ENCODE measurements at regions not wholly inside any gene's neighbourhood (a gene's known extent, or its start where the extent isn't known, plus 50 kb on each side); places are given as distances from the start of the nearest gene placed in this dataset.
"Not testable (repeated sequence)": the region's sequence is repeated elsewhere in the genome, so short reads cannot be mapped to it uniquely, and the experiment has no call there.

DNA sequence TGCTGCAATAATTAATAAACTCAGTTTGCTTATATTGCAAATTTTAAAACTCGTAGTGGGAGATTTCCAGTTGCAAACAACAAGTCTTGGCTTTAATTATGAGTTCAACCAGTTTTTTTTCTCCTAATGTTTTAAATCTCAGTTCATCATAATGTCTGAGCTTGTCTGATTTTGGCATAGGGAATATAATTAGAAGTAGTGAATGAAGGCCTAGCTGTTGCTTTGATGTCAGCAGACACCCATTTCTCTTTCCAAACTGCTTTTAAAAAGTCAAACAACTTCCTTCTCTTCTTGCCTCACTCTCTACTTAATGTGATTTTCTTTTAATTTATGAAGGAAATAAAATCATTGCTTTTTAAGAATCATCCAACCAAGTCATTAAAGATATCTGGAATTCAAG lies 1462.1 kb downstream of the DPP10 start:
- DNase-seq, result no peak

DNA sequence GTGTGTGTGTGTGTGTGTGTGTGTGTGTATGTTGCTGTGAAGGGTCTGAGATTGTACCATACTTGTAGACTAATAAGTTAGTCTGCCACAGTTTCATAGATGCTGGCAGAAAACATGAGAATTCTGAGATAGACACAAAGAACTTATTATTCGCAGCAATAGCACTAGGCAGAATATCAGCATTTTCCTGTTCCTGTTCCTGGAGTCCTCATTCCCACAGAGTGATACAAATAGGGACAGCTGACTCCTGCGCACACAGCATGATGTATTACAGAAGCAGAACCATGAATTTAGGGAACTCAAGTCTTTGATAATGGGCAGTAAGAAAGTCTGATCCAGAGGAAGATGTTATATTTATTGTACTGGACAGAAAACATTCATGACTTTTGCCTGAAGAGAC lies 1466.3 kb downstream of the DPP10 start:
- DNase-seq, result no peak

DNA sequence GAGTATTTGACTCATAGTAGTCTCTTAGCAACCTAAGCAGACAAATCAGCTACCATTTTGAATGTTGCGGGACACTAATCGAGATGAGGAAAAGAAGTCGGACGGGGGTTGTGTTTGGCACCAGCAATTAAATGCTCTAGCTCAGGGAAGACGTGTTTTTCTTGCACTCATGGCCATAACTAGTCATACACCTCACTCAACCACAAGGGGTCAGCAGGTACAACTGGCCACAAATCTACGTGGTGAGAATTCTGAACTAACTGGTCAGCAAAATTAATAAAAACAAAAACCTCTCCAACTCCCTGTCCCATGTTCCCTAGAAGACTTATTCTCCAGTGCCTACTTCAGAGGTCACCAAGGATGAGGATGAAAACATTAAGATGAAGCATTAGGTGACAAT lies 1467.8 kb downstream of the DPP10 start:
- DNase-seq, result no peak

DNA sequence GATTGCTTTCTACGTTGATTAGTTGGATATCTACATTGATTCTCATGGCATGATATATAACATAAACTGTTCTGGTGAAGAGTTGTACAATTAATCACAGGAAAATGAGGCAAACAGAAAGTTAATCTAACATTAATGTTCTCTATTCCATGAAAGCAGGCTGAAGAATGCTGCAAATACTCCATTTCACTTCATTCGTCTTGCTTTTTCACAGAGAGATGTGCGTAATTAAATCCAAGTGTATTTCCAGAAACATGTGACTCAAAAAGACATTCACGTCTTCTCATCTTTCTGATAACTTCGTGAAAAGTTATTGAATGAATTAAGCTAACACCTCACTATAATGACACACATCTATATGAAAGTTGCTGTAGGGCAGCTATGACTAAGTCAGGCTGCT lies 1471.5 kb downstream of the DPP10 start:
- DNase-seq, result no peak

DNA sequence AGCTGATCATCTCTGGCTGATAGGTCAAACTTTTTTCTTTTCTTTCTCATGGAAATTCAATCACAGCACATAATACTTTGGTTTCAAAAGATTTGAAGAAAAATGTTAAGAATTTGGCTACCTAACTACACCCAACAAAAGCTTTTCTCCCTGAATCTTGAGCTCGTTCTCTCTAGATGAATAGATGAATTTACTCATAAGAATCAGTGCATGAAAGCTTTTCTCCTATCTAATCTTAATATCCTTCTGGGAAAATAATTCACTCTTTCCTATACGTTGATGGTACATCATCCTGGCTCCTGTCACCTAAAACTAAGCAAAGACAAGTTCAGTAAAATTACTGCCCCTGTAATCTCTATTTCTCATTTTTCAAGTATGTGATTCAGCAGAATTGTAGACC lies 1479.1 kb downstream of the DPP10 start:
- no peak for DNase-seq

DNA sequence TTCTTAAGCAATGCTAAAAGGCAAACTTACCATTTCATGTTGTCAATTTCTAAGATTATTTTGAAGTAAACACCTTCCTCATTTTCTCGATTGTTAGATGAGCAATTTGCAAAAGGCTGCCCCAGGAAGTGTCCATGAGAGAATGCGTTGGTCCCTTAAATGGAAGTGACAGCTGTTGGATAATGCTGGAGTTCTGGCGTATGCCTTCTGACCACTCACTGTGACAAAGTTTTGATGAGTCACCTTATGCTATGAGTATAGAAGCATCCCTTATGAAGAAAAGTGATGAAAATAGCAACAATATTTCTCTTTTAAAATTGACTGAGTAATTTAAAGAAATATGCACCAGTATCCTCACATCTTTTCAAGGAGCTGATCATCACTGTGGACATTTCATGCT lies 1497.5 kb downstream of the DPP10 start:
- DNase-seq, result no peak

DNA sequence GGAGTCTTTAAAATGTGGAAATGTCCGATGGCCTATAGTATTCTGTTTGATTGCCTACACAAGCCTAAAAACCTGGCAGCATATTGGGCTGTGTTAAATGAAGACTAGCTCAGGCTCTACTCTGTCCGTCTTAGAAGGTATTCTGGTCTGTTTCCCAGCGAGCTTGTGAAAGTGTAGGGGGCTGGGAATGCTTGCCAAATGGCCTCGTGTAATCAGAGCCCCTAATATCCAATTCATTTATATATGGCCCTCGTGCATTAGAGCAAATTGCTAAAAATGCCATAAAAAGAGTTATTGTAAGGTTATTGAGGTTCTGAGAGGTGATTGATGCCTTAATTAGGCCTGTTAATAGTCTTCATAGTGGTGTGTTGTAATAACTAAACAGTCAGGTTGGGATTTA lies 1500.4 kb downstream of the DPP10 start:
- DNase-seq, result no peak

DNA sequence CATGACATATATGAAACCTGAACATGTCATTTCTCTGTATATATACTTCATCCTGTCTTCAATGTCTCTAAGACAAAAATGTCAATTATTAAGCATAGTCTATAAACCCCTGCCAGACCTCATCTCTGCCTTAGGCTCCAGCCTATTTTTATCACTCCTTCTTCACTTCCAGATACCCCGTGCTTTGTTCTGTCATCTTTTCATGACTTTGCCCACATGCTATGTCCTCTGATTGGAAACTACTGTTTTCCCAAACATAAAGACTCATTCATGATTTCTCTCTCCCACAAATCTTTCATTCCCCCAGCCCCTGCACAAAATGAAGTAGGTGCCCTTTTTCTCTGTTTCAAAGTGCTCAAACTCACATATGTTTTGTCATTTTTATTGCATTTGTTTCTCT lies 1503.9 kb downstream of the DPP10 start:
- no peak for DNase-seq

DNA sequence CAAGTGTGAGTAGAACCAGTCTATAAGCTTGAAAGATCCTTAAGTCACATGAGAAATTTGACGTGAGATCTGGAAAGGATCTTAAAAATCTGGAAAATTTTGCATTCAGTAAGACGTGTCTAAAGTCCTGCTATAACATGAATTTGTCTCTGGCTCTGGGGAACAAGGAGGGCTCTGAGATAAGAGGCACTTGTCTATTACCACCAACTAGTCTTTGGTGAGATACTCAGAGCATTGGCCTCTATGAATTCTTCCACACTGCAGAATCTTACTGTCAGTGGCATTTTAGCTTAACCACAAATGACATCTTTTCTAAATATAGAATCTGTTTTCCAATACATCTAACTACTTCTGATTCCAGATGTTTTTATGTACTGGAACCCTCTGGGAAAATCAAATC lies 1504.5 kb downstream of the DPP10 start:
- DNase-seq, result peak; percentile 52

DNA sequence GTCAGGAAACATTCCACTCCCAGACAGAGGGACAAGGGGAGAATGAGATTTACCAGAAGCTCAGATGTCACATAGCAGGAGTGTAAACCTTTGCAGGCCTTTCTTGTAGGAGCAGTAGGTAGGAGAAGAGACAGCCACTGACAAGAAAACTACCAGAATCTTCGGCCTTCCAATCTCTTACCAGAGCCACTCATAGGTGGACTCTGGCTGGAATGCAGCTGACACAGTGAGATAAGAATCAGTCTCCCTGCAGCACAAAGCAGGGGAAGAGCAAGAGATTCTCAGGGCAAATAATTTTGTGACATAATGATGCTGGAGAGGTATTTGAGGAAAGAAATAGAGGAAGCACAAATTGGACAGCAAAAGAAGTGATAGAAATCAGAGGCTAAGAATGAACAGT lies 1534.5 kb downstream of the DPP10 start:
- DNase-seq, result no peak

DNA sequence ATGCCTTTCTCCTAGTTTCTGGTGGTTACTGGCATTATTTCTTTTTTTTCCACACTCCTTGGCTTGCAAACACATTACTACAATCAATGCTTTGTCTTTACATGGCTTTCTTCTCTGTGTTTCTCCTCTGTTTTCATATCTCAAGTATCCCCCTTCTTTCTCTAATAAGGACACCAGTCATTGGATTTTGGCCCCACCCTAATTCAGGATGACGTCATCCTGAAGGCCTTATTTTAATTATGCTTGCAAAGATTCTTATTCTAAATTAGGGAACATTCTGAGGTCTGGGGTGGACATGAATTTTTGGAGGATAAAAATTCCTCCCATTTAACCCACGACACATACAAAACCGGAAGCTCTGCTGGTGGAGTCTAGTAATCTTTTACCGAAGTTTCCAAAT lies 1556.6 kb downstream of the DPP10 start:
- no peak for DNase-seq

DNA sequence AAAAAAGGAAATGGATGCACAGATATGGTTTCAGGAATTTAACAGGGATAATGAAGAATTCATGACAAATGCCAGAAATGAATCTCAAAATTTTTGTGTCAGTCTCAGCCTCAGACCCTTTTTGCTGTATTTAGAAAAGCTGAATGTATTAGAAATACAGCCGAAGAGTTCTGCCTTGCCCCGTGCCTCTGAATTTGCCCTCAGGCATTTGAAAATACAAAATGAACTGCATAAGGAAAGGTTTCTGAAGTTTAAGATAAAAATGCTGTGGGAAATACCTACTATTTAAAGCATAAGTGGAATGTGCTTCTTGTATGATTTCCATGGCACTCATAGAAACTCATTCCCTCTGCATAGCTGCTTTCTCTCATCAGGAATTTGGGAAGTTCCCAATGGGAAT lies 1580.6 kb downstream of the DPP10 start:
- no peak for DNase-seq

DNA sequence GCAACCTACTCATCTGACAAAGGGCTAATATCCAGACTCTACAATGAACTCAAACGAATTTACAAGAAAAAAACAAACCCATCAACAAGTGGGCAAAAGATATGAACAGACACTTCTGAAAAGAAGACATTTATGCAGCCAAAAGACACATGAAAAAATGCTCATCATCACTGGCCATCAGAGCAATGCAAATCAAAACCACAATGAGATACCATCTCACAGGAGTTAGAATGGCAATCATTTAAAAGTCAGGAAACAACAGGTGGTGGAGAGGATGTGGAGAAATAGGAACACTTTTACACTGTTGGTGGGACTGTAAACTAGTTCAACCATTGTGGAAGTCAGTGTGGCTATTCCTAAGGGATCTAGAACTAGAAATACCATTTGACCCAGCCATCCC lies 1596.3 kb downstream of the DPP10 start:
- not testable (repeated sequence) for DNase-seq

DNA sequence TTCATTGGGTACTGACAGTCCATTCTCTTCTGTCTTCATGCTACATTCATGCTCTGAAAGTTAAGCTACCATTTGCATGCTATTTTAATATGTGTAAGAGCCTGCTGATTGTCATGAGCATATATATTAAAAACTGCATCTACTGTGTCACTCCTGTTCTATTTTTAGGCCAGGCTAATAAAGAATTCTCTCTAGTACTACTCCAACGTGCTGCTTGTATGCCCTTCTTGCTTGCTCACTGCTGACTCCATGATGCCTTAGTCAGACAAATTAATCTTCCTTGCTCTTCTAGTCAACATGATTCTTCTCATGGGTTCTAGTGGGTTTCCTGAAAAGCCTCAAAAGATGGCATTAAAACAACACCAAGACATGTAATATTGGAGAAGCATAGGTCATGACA lies 1600.1 kb downstream of the DPP10 start:
- no peak for DNase-seq

DNA sequence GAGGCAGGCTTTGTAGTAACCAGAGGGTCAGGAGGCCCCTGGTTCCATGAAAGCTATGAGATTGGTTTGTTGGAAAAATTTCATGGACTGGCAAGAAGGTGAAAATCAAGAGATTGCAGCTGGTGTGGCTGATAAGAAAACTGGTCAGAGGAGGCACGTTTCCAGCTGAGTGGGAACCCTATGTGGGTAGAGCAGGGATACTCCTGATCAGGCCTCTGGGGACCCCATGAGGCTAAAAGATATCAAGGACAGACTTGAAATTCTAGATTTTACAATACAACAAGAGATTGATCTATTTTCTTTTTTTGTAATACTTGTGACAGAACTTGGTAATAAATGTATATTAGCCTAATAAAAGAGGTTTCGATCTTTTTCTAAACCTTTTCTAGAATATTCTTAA lies 1615.1 kb downstream of the DPP10 start:
- no peak for DNase-seq

DNA sequence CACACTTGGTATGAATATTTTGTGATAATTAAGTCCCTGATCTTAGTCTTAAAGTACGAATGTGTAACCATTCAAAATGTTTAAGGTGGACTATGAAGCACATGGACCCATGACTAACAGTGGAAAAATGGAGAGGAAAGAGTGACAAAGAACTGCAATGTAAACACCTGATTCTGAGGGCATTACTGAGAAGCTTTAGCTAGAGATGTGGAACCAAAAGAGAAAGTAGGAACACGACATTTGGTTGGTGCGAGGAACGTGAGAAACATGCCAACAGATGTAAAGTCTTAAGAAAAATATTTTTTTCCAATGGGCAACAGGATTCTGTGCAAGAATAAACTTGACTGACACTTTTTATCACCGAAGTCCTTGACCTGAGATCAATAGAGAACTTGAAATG lies 1618.6 kb downstream of the DPP10 start:
- DNase-seq, result no peak

DNA sequence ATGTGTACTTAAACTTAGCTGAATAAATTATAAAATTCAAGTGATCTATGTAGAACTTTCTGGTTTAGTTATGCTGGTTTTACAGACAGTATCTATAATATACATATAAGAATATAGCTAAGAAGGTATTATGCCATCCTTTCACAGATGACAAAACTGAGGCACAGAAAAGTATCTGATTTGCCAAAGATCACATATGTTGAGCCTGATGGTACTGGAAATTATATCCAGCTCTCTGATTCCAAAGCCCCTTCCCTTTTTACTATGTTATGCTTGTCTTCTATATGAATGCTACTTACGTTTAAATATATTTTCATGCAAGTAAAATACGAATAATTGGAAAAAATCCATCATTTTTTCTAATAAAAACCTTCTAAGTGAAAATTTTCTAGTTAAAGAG lies 1631.3 kb downstream of the DPP10 start:
- DNase-seq, result no peak

DNA sequence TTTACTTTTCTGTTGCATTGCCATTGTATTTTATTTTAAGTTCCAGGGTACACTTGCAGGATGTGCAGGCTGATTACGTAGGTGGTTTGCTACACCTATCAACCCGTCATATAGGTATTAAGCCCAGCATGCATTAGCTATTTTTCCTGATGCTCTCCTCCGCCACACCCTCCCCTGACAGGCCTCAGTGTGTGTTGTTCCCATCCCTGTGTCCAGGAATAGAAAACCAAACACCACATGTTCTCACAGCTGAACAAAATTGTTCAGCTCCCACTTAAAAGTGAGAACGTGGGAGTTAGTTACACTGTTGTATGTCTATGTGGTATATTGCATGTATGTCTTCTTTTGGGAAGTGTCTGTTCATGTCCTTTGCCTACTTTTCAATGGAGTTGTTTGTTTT lies 1631.7 kb downstream of the DPP10 start:
- DNase-seq, result no peak

DNA sequence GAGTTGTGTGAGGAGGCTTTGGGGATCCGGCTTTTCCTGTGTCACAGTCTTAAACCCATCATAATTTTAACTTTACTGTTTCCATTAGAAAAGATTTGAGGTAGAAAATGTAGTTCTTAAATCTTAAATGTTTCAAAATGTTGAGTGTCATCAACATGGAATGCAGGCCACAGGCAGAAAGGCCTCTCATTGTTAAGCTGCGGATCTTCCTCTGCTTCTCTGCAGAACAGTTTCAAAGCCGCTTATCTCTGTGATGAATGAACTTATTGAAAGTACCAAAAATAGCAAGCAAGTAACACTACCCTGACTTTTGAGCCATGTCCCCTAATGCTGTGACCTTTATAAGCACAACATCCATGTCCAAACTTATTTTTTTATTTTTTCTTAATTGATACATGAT lies 1645.8 kb downstream of the DPP10 start:
- DNase-seq, result no peak

DNA sequence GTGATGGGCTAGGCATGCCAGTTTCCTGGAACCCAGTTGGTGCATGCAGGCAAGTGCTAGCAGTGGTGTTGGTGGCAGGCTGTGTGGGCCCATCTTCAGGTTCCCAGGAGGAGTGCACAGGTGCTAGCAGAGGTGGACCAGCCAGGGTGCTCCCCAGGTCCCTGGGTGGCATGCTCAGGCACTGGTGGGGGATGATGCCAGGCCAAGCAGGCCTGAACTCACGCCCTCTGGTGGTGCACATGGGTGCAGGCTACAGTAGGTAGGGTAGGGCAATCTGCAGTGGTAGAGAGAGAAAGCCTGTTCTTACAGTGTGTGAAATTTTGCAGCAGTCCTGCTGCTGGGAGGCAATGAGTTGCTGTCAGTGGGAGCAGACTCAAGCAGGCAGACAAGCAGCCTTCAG lies 1651.8 kb downstream of the DPP10 start:
- no peak for DNase-seq

DNA sequence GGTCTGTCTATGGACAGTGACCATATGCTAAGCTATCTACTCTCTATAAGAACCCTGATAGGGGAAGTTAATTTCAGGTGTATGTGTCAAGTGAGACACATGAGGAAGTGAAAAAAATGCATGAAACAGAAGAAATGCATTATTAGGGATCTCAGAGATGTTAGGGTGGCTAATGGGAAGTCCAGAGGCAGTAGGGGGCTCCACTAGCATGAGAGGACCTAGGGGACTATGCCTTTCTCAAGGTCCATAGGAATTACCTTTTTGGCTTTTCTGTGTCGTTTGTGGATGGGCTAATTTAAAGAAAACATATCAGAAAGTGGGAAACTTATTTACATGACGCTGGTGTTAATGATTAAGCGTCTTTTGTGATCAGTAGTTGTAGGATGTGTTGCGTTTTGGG lies 1653.2 kb downstream of the DPP10 start:
- no peak for DNase-seq

DNA sequence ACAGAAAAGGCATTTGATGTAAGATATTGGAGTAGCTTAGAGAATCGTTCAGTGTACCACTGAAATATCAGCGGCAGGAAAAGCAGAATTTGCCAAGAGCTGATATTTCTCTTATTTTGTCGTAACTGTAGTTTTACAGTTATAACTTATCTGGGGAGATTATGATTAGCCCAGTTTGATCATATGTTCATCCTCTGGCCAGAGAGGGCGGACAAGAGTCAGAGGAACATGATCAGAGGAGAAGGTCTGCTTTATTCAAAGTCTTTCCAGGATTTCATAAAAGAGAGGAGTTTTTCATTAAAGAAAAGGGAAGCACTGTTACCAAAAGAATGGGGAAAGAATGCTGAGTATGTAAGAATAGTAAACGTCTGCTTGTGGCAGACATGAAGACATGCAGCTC lies 1655.6 kb downstream of the DPP10 start:
- no peak for DNase-seq

DNA sequence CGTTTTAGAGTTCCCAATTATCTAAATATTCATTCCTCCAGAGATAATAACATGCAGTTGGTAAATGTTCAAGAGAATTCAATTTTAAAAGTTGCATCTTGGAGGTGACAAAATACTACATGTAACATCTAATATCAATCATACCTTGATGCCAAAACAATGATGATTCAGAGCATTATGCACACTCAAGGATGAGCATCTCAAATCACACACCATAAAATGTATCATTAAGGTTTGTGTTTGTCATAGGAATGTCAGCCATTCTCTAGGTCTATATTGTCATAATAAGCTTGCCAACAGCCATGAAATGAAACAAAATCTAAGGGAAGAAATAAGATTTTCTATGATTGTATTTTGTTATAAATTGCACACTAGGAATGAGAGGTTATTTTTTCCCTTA lies 1667.0 kb downstream of the DPP10 start:
- DNase-seq, result no peak

DNA sequence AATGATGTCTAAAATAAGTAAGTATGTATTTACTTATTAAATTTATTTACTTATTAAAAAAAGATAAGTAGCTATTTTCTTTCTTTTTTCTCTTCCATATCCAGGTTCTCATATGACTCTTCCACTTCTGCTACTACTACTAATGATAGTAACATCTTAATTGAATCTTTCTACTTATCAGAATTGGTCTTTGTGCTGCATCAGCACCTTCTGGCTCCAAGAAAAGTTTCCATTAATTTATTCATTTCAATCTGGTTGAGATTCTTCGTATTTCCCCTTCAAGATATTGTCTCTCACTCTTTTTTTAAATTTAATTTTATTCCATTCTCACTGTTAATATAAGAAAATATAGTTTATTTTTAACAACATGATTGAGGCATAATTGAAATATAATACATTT lies 1675.4 kb downstream of the DPP10 start:
- DNase-seq, result no peak

DNA sequence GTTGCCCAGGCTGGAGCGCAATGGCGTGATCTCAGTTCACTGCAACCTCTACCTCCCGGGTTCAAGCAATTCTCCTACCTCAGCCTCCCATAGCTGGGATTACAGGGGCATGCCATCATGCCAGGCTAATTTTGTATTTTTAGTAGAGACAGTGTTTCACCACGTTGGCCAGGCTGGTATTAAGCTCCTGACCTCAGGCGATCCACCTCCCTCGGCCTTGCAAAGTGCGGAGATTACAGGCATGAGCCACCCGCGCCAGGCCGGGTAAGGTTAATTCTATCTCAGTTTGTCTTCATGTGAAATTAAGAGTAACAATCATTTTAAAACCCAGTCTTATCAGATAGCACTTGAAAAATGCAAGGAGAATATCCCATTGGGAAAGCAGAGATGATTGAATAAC lies 1681.7 kb upstream of the DDX18 start:
- no peak for DNase-seq

DNA sequence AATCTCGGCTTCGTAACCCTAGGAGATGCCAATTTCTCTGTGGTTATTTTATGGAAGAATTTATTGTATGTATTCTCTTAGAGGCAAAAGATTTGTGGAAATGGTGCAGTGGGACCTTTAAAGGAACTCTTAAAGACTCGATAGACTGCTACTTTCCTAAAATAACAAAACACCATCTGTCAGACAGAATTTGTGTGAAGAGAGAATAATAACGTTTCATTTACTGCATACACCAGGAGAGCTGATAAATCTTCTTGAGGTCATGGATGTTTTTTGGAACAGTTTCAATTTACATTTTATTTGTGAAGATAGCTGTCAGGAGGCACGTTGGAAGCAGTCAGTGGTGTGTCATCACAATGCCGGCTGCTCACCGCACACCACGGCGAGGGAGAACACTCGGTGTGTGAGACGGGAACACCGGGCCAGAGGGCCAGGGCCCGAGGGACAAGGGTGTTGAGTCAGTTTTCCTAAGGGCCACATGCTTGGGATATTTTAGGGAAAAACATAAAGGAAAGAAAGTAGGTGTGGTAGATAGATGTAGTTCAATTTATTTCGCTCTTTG lies 1681.0 kb upstream of the DDX18 start:
- no peak for DNase-seq

Data from skin of body (tissue), 1 donor.